ENCODE measurements at regions not wholly inside any gene's neighbourhood (a gene's known extent, or its start where the extent isn't known, plus 50 kb on each side); places are given as distances from the start of the nearest gene placed in this dataset.

- Histone ChIP-seq H4K20me1 (ENCODE audit: insufficient read depth, low read length) (no peaks in the 10 kb centered on the region), H3K79me2 (ENCODE audit: insufficient read depth, low read length) (no peaks in the 10 kb centered on the region), H3K36me3 (replicated peaks in 1 of 2; ENCODE audit: control insufficient read depth in 1 of 2, insufficient read depth in 2 of 2, low read length in 2 of 2) (no peaks in the 10 kb centered on the region), H3K4me3 (replicated peaks in 1 of 3; ENCODE audit: low read depth in 2 of 3, low read length in 3 of 3) (no peak overlapping the region), H3K27ac (ENCODE audit: low read depth in 1 of 2, low read length in 2 of 2) (no peak overlapping the region), H3K4me2 (replicated peaks; ENCODE audit: extremely low read depth, low read length, poor library complexity, severe bottlenecking) (no peak overlapping the region), H3K9ac (ENCODE audit: insufficient read depth, low read length, poor library complexity, severe bottlenecking) (no peak overlapping the region), H3K27me3 (ENCODE audit: control insufficient read depth in 2 of 2, insufficient read depth in 2 of 2, low read length in 2 of 2) (no peaks in the 10 kb centered on the region), H3K4me1 (ENCODE audit: control insufficient read depth in 1 of 2, insufficient read depth in 2 of 2, low read length in 2 of 2) (no peaks in the 10 kb centered on the region), H3K9me3 (replicated peaks in 1 of 2; ENCODE audit: control insufficient read depth in 1 of 2, insufficient read depth in 1 of 2, low read length in 2 of 2) (peaks cover 8 to 20% of the 10 kb centered on the region in 2 donors), H2AFZ (ENCODE audit: insufficient read depth, low read depth, low read length, poor library complexity, severe bottlenecking) (no peak overlapping the region)
- Mint-ChIP-seq H3K27ac (no peak overlapping the region), H3K27me3 (ENCODE audit: low read depth in 3 of 3) (peaks cover 0 to 2% (median 0%) of the 10 kb centered on the region in 3 donors), H3K36me3 (no peaks in the 10 kb centered on the region), H3K4me1 (no peaks in the 10 kb centered on the region), H3K9me3 (peaks cover 2 to 12% (median 5%) of the 10 kb centered on the region in 7 donors), H3K4me3 (no peak overlapping the region)
- no peak for DNase-seq
- no peak for TF ChIP-seq CTCF (IDR thresholded peaks at IDR 0.05)
- intact Hi-C loops (cut with micrococcal nuclease) = no loop called here
- WGBS (ENCODE audit: insufficient coverage) = 80% methylated on average over 2 of the region's 3 CpGs
These were observed 555.3 kb downstream of the DNAJB9 start for GRCh38 chr7:109125001-109125400.

GRCh38 chr7:109126404-109127050, 556.9 kb downstream of the DNAJB9 start:
- H3K27me3 ChIP-seq (ENCODE audit: control insufficient read depth in 2 of 2, insufficient read depth in 2 of 2, low read length in 2 of 2) = no peaks in the 10 kb centered on the region
- no peak overlapping the region for H3K9ac ChIP-seq (ENCODE audit: insufficient read depth, low read length, poor library complexity, severe bottlenecking)
- H3K4me3 ChIP-seq (replicated peaks in 1 of 3; ENCODE audit: low read depth in 2 of 3, low read length in 3 of 3) = no peak overlapping the region
- Mint-ChIP-seq H3K9me3 (peaks cover 3 to 20% (median 5%) of the 10 kb centered on the region in 7 donors), H3K36me3 (no peaks in the 10 kb centered on the region), H3K27me3 (ENCODE audit: low read depth in 3 of 3) (peaks cover 0 to 2% (median 0%) of the 10 kb centered on the region in 3 donors), H3K4me1 (no peaks in the 10 kb centered on the region), H3K27ac (no peak overlapping the region), H3K4me3 (no peak overlapping the region)
- H4K20me1 ChIP-seq (ENCODE audit: insufficient read depth, low read length) = no peaks in the 10 kb centered on the region
- no peak overlapping the region for H3K4me2 ChIP-seq (replicated peaks; ENCODE audit: extremely low read depth, low read length, poor library complexity, severe bottlenecking)
- DNase-seq = no peak
- WGBS (ENCODE audit: insufficient coverage) = no CpG with 5 or more reads among the region's 2 CpGs
- H3K79me2 ChIP-seq (ENCODE audit: insufficient read depth, low read length) = no peaks in the 10 kb centered on the region
- no peaks in the 10 kb centered on the region for H3K4me1 ChIP-seq (ENCODE audit: control insufficient read depth in 1 of 2, insufficient read depth in 2 of 2, low read length in 2 of 2)
- intact Hi-C loops (cut with micrococcal nuclease) = no loop called here
- no peak overlapping the region for H2AFZ ChIP-seq (ENCODE audit: insufficient read depth, low read depth, low read length, poor library complexity, severe bottlenecking)
- no peak overlapping the region for H3K27ac ChIP-seq (ENCODE audit: low read depth in 1 of 2, low read length in 2 of 2)
- no peak for TF ChIP-seq CTCF (IDR thresholded peaks at IDR 0.05)
- H3K36me3 ChIP-seq (replicated peaks in 1 of 2; ENCODE audit: control insufficient read depth in 1 of 2, insufficient read depth in 2 of 2, low read length in 2 of 2) = no peaks in the 10 kb centered on the region
- peaks cover 11 to 30% of the 10 kb centered on the region in 2 donors for H3K9me3 ChIP-seq (replicated peaks in 1 of 2; ENCODE audit: control insufficient read depth in 1 of 2, insufficient read depth in 1 of 2, low read length in 2 of 2)
